H1 (cell line): ENCODE measurements at regions not wholly inside any gene's neighbourhood (a gene's known extent, or its start where the extent isn't known, plus 50 kb on each side); places are given as distances from the start of the nearest gene placed in this dataset.

ENCODE experiments used
- CTCF ChIA-PET: fragments of 300-600 bp; sonication (Branson Sonifier 250); formaldehyde crosslinking; loops from one replicate; lab custom pipeline; 2021; ENCODE audit not compliant: partially characterized antibody; lab: Charles Lee
- POLR2A ChIA-PET: fragments of 300-600 bp; sonication (Branson Sonifier 250); formaldehyde crosslinking; loops from one replicate; lab custom pipeline; 2021; ENCODE audit warnings: inconsistent platforms; ENCODE audit not compliant: partially characterized antibody; lab: Charles Lee
- DNase-seq, 2 experiments: peaks; one replicate each; pipeline versions ENCODE4 v3.0.0 to v3.0.0-alpha.2; 2010 to 2022; ENCODE audit warnings: low spot score in 2 of 2, low read depth in 1 of 2, mixed read lengths in 1 of 2
- FAIRE-seq: peaks from 2 replicates; lab custom pipeline; 2011; peaks lifted over from hg19 to GRCh38; lab: Jason Lieb, UNC
- H2AFZ ChIP-seq: 2 replicates; pipeline ENCODE4 v1.8.1; 2012; ENCODE audit warnings: low read length, inconsistent platforms
- H2AK5ac ChIP-seq: 2 replicates; pipeline ENCODE4 v1.6.1; 2013; ENCODE audit warnings: low read depth, low read length
- H2BK120ac ChIP-seq: replicated peaks from 2 replicates; pipeline ENCODE3; 2013; ENCODE audit warnings: low read depth, low read length, inconsistent platforms
- H2BK12ac ChIP-seq: 2 replicates; pipeline ENCODE4 v1.6.1; 2013; ENCODE audit warnings: low read depth, low read length
- H2BK15ac ChIP-seq: 2 replicates; pipeline ENCODE4 v1.6.1; 2013; ENCODE audit warnings: low read length
- H2BK20ac ChIP-seq: 2 replicates; pipeline ENCODE4 v1.6.1; 2013; ENCODE audit warnings: low read length
- H2BK5ac ChIP-seq: 2 replicates; pipeline ENCODE4 v1.6.1; 2013; ENCODE audit warnings: low read depth, low read length
- H3K14ac ChIP-seq: 2 replicates; pipeline ENCODE4 v1.6.1; 2013; ENCODE audit warnings: inconsistent platforms; ENCODE audit not compliant: insufficient read length
- H3K18ac ChIP-seq: 2 replicates; pipeline ENCODE4 v1.6.1; 2013; ENCODE audit warnings: low read length; ENCODE audit errors: extremely low read depth
- H3K23ac ChIP-seq: 2 replicates; pipeline ENCODE4 v1.6.1; 2013; ENCODE audit warnings: inconsistent platforms; ENCODE audit not compliant: insufficient read length
- H3K23me2 ChIP-seq: 2 replicates; pipeline ENCODE4 v1.6.1; 2013; ENCODE audit warnings: low read depth, low read length
- H3K27ac ChIP-seq: 2 replicates; pipeline ENCODE4 v1.6.1; 2011; ENCODE audit warnings: low read depth, low read length, inconsistent platforms
- H3K27me3 ChIP-seq, 4 experiments: replicated peaks in 1 of 4; 1 replicate in 1 of 4; 2 replicates in 3 of 4; pipeline versions ENCODE4 v1.6.1 to v1.8.1; 2011 to 2013; ENCODE audit warnings: low read length in 3 of 4, mild to moderate bottlenecking in 3 of 4, inconsistent platforms in 2 of 4, mixed read lengths in 2 of 4, moderate library complexity in 1 of 4; ENCODE audit not compliant: control insufficient read depth in 3 of 4, insufficient read depth in 3 of 4; ENCODE audit errors: extremely low read depth in 1 of 4
- H3K36me3 ChIP-seq, 4 experiments: 2 replicates each; pipeline versions ENCODE4 v1.6.1 to v1.8.1; 2011 to 2013; ENCODE audit warnings: mild to moderate bottlenecking in 4 of 4, low read length in 3 of 4, moderate library complexity in 2 of 4, control low read depth in 1 of 4, inconsistent platforms in 1 of 4; ENCODE audit not compliant: insufficient read depth in 4 of 4, control insufficient read depth in 2 of 4
- H3K4ac ChIP-seq: replicated peaks from 2 replicates; pipeline ENCODE3; 2013; ENCODE audit warnings: low read length, low read depth, mixed read lengths, inconsistent platforms; ENCODE audit not compliant: insufficient read length
- H3K4me1 ChIP-seq, 4 experiments: replicated peaks in 1 of 4; 1 replicate in 1 of 4; 2 replicates in 3 of 4; pipeline versions ENCODE4 v1.6.1 to v1.8.1; 2011 to 2013; ENCODE audit warnings: low read length in 3 of 4, inconsistent platforms in 2 of 4, mixed read lengths in 1 of 4; ENCODE audit not compliant: insufficient read depth in 4 of 4, control insufficient read depth in 3 of 4
- H3K4me2 ChIP-seq, 2 experiments: 2 replicates each; pipeline versions ENCODE4 v1.6.1 to v1.8.1; 2011 to 2013; ENCODE audit warnings: low read depth in 2 of 2, low read length in 2 of 2, control low read depth in 1 of 2, inconsistent platforms in 1 of 2, mild to moderate bottlenecking in 1 of 2; ENCODE audit not compliant: insufficient read depth in 1 of 2
- H3K4me3 ChIP-seq, 4 experiments: fragments of 200-600, 300-600 bp in 1 of 4; sonication (generic), shearing (Covaris generic), sonication (Bioruptor Twin) in 1 of 4; 2 replicates each; pipeline versions ENCODE4 v1.5.1 to v1.8.1; 2011 to 2016; ENCODE audit warnings: low read length in 4 of 4, low read depth in 3 of 4, control low read depth in 2 of 4, inconsistent platforms in 2 of 4, mild to moderate bottlenecking in 2 of 4, mixed read lengths in 1 of 4, moderate library complexity in 1 of 4; ENCODE audit not compliant: insufficient read depth in 2 of 4; ENCODE audit errors: extremely low read depth in 1 of 4
- H3K56ac ChIP-seq: replicated peaks from 2 replicates; pipeline ENCODE3; 2013; ENCODE audit warnings: low read depth, mild to moderate bottlenecking, mixed read lengths, low read length, inconsistent platforms; ENCODE audit not compliant: insufficient read length
- H3K79me1 ChIP-seq: 2 replicates; pipeline ENCODE4 v1.6.1; 2013; ENCODE audit warnings: low read depth, low read length, control low read depth
- H3K79me2 ChIP-seq, 2 experiments: 2 replicates each; pipeline versions ENCODE4 v1.6.1 to v1.8.1; 2012 to 2013; ENCODE audit warnings: low read length in 2 of 2, mild to moderate bottlenecking in 2 of 2, inconsistent platforms in 1 of 2; ENCODE audit not compliant: insufficient read depth in 2 of 2, control insufficient read depth in 1 of 2
- H3K9ac ChIP-seq, 4 experiments: replicated peaks in 1 of 4; 1 replicate in 1 of 4; 2 replicates in 3 of 4; pipeline versions ENCODE4 v1.6.1 to v1.8.1; 2011 to 2013; ENCODE audit warnings: low read depth in 3 of 4, low read length in 3 of 4, control low read depth in 2 of 4, mild to moderate bottlenecking in 2 of 4, moderate library complexity in 2 of 4, inconsistent platforms in 1 of 4; ENCODE audit errors: extremely low read depth in 1 of 4
- H3K9me3 ChIP-seq, 2 experiments: 2 replicates each; pipeline versions ENCODE4 v1.6.1 to v1.8.1; 2012 to 2013; ENCODE audit warnings: mild to moderate bottlenecking in 2 of 2, moderate library complexity in 2 of 2, control low read depth in 1 of 2, inconsistent platforms in 1 of 2, low read depth in 1 of 2, low read length in 1 of 2, mixed read lengths in 1 of 2; ENCODE audit not compliant: insufficient read depth in 2 of 2
- H4K20me1 ChIP-seq, 2 experiments: replicated peaks in 1 of 2; 2 replicates each; pipeline versions ENCODE3 to v1.8.1; 2011 to 2013; ENCODE audit warnings: inconsistent platforms in 2 of 2, low read length in 2 of 2, mild to moderate bottlenecking in 1 of 2; ENCODE audit not compliant: insufficient read depth in 2 of 2, control insufficient read depth in 1 of 2
- H4K5ac ChIP-seq: 2 replicates; pipeline ENCODE4 v1.6.1; 2013; ENCODE audit warnings: low read length, low read depth, mixed read lengths, inconsistent platforms; ENCODE audit not compliant: insufficient read length
- H4K8ac ChIP-seq: 2 replicates; pipeline ENCODE4 v1.8.0; 2013; ENCODE audit warnings: mild to moderate bottlenecking, moderate library complexity, low read length, inconsistent platforms; ENCODE audit not compliant: insufficient read depth; ENCODE audit errors: extremely low read depth
- H4K91ac ChIP-seq: replicated peaks from 2 replicates; pipeline ENCODE3; 2013; ENCODE audit warnings: low read length, mixed read lengths, inconsistent platforms; ENCODE audit not compliant: insufficient read length
- EZH2 ChIP-seq: fragments of 200-600 bp; sonication (generic); IDR thresholded peaks from 2 replicates; pipeline ENCODE4 v1.7.1; 2012; ENCODE audit warnings: low read depth, mild to moderate bottlenecking, moderate library complexity, low read length, inconsistent platforms; ENCODE audit not compliant: severe bottlenecking
- FOSL1 ChIP-seq: IDR thresholded peaks from 2 replicates; pipeline ENCODE4 v1.6.1; 2011; ENCODE audit warnings: mild to moderate bottlenecking, low read depth, low read length, moderate library complexity; ENCODE audit not compliant: insufficient read depth
- NANOG ChIP-seq: IDR thresholded peaks from 2 replicates; pipeline ENCODE4 v1.6.1; 2011; ENCODE audit warnings: low read length, low read depth, mild to moderate bottlenecking, inconsistent platforms; ENCODE audit not compliant: insufficient read depth, poor library complexity, severe bottlenecking
- RNF2 ChIP-seq: fragments of 200-900, 300-1000 bp; sonication (generic); IDR thresholded peaks from 2 replicates; pipeline ENCODE4 v1.7.1; 2016; ENCODE audit warnings: borderline replicate concordance, low read depth, mild to moderate bottlenecking, antibody characterized with exemption, low read length; ENCODE audit not compliant: poor library complexity, severe bottlenecking; ENCODE audit errors: missing control alignments
- SUZ12 ChIP-seq: fragments of 200-600 bp; sonication (generic); IDR thresholded peaks from 2 replicates; pipeline ENCODE4 v1.6.1; 2012; ENCODE audit warnings: mild to moderate bottlenecking, inconsistent platforms, low read length, moderate library complexity, mixed read lengths
- WGBS, 2 experiments: shearing (Covaris generic) in 1 of 2; methylation state at CpG; one replicate each; pipeline versions ENCODE4 v1.1.6 to v1.1.7; 2013 to 2015; ENCODE audit warnings: low lambda C conversion rate in 2 of 2, mixed read lengths in 2 of 2, inconsistent platforms in 1 of 2, low coverage in 1 of 2, missing lambda C conversion rate in 1 of 2; ENCODE audit not compliant: insufficient replicate concordance in 2 of 2, insufficient coverage in 1 of 2, insufficient read length in 1 of 2; ENCODE audit errors: extremely low coverage in 1 of 2, missing lambda C conversion rate in 1 of 2; 5-methylcytosine and 5-hydroxymethylcytosine counted together
- TF ChIP-seq, protein P1 (sequence below): IDR thresholded peaks from 2 replicates; pipeline ENCODE4 v1.6.1; 2012; ENCODE audit warnings: inconsistent platforms
- TF ChIP-seq, protein P2 (sequence below), 3 experiments: IDR thresholded peaks; 1 replicate in 2 of 3; 2 replicates in 1 of 3; pipeline versions ENCODE4 v1.5.1 to v1.6.1; 2011; ENCODE audit warnings: low read length in 3 of 3, mild to moderate bottlenecking in 3 of 3, inconsistent platforms in 2 of 3, low read depth in 1 of 3, moderate library complexity in 1 of 3; ENCODE audit not compliant: insufficient read depth in 1 of 3; ENCODE audit errors: control extremely low read depth in 1 of 3
- TF ChIP-seq, protein P3 (sequence below): IDR thresholded peaks from 2 replicates; pipeline ENCODE4 v1.6.1; 2011; ENCODE audit warnings: low read depth, mild to moderate bottlenecking, low read length; ENCODE audit not compliant: insufficient read depth

DNA sequence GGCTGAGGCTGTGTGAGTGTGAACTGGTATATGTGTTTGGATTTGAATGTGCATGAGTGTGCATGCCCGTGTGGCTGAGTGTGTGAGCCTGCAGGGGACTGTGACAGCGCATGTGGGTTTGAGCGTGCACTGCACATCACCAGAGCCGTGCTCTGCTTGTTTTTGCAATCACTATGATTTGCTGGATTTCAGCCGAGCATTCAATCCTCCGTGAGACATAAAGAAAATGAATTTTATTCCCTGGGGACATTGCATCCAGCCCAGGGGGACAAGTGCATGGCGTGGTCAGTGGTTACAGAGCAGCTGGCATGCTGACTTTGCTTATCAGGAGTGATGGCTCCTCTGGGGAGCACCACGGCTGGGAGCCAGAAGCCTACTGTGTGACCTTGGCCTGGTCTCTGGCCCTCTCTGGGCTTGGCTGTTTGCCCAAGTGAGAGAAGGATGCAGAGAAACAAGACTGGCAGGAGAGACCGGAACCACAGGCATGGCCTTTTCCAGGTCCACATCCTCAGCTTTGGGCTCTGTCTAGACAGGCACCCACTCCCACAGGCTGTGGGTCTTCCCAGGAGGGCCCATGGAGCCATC lies 160.2 kb upstream of the UNC5B start:
- CTCF ChIA-PET: interaction anchor here (0.9 to 3.5 kb wide), 5 partner anchors 10 to 127 kb away, joined by 3 to 25 read pairs (median 5); no protein-coding TSS in a partner anchor

More for the DNA sequence above, 160.2 kb upstream of the UNC5B start:
- Histone ChIP-seq H4K20me1 (peaks cover 0 to 2% of the 10 kb centered on the region in 2 experiments), H4K91ac (no peak overlapping the region), H3K9me3 (no peaks in the 10 kb centered on the region), H2BK20ac (0 out of 2 replicates have a peak overlapping the region, but pooled peaks have one; percentile 23), H3K27ac (no peak overlapping the region), H2AFZ (no peak overlapping the region), H3K79me2 (no peaks in the 10 kb centered on the region), H2BK15ac (no peak overlapping the region), H3K9ac (no peak overlapping the region), H3K4me3 (no peak overlapping the region), H3K18ac (no peak overlapping the region), H3K36me3 (no peaks in the 10 kb centered on the region), H3K56ac (no peak overlapping the region), H2BK5ac (no peak overlapping the region), H3K4me2 (no peak overlapping the region), H3K27me3 (no peaks in the 10 kb centered on the region), H2BK12ac (no peak overlapping the region), H3K79me1 (no peaks in the 10 kb centered on the region), H4K5ac (no peak overlapping the region), H3K4ac (no peak overlapping the region), H3K14ac (no peak overlapping the region), H3K4me1 (no peaks in the 10 kb centered on the region), H3K23me2 (no peaks in the 10 kb centered on the region; the same call in 1 of the 2 replicates), H3K23ac (no peak overlapping the region), H2AK5ac (no peak overlapping the region), H2BK120ac (no peak overlapping the region), H4K8ac (peak overlapping the region; percentile 4; the same call in 1 of the 2 replicates)
- TF ChIP-seq RNF2 (no peak), EZH2 (no peak), SUZ12 (no peak), NANOG (no peak), FOSL1 (no peak)
- TF ChIP-seq, protein P1, sequence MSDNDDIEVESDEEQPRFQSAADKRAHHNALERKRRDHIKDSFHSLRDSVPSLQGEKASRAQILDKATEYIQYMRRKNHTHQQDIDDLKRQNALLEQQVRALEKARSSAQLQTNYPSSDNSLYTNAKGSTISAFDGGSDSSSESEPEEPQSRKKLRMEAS: no peak
- TF ChIP-seq, protein P2, sequence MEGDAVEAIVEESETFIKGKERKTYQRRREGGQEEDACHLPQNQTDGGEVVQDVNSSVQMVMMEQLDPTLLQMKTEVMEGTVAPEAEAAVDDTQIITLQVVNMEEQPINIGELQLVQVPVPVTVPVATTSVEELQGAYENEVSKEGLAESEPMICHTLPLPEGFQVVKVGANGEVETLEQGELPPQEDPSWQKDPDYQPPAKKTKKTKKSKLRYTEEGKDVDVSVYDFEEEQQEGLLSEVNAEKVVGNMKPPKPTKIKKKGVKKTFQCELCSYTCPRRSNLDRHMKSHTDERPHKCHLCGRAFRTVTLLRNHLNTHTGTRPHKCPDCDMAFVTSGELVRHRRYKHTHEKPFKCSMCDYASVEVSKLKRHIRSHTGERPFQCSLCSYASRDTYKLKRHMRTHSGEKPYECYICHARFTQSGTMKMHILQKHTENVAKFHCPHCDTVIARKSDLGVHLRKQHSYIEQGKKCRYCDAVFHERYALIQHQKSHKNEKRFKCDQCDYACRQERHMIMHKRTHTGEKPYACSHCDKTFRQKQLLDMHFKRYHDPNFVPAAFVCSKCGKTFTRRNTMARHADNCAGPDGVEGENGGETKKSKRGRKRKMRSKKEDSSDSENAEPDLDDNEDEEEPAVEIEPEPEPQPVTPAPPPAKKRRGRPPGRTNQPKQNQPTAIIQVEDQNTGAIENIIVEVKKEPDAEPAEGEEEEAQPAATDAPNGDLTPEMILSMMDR (IDR thresholded peaks at IDR 0.05; ENCODE audit: control extremely low read depth in 1 of 3, insufficient read depth in 1 of 3, low read depth in 1 of 3, low read length in 3 of 3): no peak
- TF ChIP-seq, protein P3, sequence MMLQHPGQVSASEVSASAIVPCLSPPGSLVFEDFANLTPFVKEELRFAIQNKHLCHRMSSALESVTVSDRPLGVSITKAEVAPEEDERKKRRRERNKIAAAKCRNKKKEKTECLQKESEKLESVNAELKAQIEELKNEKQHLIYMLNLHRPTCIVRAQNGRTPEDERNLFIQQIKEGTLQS: no peak
- POLR2A ChIA-PET: no interaction called here
- 86% methylated on average over 9 of the region's 9 CpGs; no CpG with 5 or more reads in 1 of the 2 experiments for WGBS, 2 experiments
- DNase-seq (no peak), FAIRE-seq (no peak)
